ENCODE measurements at regions not wholly inside any gene's neighbourhood (a gene's known extent, or its start where the extent isn't known, plus 50 kb on each side); places are given as distances from the start of the nearest gene placed in this dataset.

DNA sequence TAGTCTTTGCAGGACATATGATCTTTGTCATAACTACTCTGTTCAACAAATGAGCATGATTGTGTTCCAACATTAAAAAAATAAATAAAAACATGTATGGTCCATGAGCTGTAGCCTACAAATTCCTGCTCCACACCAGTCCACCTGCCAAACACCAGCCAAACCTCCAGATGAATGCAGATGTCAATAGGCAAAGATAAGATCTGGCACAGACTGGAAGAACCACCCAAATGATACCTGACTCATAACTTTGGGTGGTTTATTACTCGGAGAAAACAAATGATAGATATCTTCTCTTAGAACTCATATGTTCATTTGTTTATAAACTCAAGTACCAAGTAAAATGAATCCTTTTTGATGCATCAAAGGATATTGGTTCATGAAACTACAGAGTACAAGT, 425.1 kb downstream of the GBA3 start:
- peaks cover 8% of the 10 kb centered on the region for H3K27me3 ChIP-seq (ENCODE audit: low read depth)
- intact Hi-C loops (cut with micrococcal nuclease): no loop called here

DNA sequence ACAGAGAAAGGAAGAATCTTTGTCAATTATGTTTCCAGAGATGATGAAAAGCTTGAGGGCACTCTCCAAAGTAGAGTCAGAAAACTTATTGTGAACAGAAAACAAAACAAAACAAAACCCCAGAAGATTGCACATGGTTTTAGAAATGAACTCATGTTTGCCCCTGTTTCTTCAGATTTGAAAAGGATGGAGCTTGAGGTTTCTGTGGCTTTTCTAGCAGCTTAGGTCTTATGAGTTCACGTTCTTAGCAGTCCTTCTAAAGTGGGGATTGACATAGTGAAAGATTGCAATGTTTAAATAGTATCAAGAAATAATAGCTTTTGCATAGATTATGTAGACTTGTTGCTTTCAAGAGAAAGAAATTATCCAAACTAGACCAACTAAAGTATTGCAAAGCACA, 421.8 kb downstream of the GBA3 start:
- Histone ChIP-seq H3K9me3 (replicated peaks) (no peaks in the 10 kb centered on the region), H3K4me1 (no peaks in the 10 kb centered on the region), H3K4me3 (no peak overlapping the region), H3K36me3 (no peaks in the 10 kb centered on the region), H3K27me3 (ENCODE audit: low read depth) (peaks cover 8% of the 10 kb centered on the region), H3K27ac (replicated peaks) (no peak overlapping the region)
- DNase-seq: no peak
- intact Hi-C loops (cut with micrococcal nuclease): no loop called here
- TF ChIP-seq, protein P1, sequence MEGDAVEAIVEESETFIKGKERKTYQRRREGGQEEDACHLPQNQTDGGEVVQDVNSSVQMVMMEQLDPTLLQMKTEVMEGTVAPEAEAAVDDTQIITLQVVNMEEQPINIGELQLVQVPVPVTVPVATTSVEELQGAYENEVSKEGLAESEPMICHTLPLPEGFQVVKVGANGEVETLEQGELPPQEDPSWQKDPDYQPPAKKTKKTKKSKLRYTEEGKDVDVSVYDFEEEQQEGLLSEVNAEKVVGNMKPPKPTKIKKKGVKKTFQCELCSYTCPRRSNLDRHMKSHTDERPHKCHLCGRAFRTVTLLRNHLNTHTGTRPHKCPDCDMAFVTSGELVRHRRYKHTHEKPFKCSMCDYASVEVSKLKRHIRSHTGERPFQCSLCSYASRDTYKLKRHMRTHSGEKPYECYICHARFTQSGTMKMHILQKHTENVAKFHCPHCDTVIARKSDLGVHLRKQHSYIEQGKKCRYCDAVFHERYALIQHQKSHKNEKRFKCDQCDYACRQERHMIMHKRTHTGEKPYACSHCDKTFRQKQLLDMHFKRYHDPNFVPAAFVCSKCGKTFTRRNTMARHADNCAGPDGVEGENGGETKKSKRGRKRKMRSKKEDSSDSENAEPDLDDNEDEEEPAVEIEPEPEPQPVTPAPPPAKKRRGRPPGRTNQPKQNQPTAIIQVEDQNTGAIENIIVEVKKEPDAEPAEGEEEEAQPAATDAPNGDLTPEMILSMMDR (IDR thresholded peaks at IDR 0.05; ENCODE audit: borderline replicate concordance): no peak

More for the DNA sequence above, 425.1 kb downstream of the GBA3 start:
- TF ChIP-seq, protein P1 (IDR thresholded peaks at IDR 0.05; ENCODE audit: borderline replicate concordance): no peak
- Histone ChIP-seq H3K4me3 (no peak overlapping the region), H3K4me1 (no peaks in the 10 kb centered on the region), H3K27ac (replicated peaks) (no peak overlapping the region), H3K9me3 (replicated peaks) (no peaks in the 10 kb centered on the region), H3K36me3 (no peaks in the 10 kb centered on the region)
- DNase-seq: no peak

DNA sequence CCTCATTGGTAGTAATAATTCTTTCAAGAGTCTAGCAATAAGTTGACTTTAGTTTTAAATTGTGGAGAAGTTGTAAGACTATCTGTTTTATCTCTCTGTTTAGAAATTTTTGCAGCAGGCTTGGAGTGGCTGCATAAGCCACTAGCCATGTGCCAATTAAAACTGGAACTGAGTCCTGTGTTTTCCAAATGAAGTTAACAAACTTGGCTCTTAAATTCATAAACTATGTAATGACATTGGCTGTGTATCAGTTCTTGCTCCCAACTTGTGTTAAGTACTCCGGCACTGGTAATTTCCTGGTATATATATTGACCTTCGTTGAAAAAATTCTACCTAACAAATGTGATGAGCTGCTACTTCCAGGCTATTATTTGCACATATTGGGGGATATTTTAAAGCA, 420.4 kb downstream of the GBA3 start:
- no peak for DNase-seq
- TF ChIP-seq, protein P1 (IDR thresholded peaks at IDR 0.05; ENCODE audit: borderline replicate concordance): no peak
- H3K27me3 ChIP-seq (ENCODE audit: low read depth): peaks cover 5% of the 10 kb centered on the region
- no peak overlapping the region for H3K4me3 ChIP-seq
- H3K9me3 ChIP-seq (replicated peaks): no peaks in the 10 kb centered on the region
- H3K27ac ChIP-seq (replicated peaks): no peak overlapping the region
- intact Hi-C loops (cut with micrococcal nuclease): no loop called here
- no peaks in the 10 kb centered on the region for H3K4me1 ChIP-seq
- no peaks in the 10 kb centered on the region for H3K36me3 ChIP-seq

DNA sequence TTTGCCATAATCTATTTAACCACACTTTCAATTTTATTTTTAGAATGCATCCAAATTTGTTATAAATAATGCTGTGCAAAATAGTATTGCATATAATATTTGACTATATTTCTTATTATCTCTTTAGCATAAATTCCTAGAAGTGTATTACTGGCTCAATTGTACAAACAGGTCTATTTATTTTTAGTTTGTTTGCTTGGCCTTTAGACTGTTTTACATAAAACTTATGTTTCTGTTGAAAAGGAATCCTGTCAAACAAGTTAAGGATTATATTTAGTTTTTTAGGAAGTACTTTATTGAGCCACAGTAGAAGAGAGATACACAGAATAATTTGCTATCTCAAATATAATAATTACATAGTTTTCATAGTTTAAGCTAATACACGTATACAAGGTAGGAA, 413.8 kb downstream of the GBA3 start:
- TF ChIP-seq, protein P1 (IDR thresholded peaks at IDR 0.05; ENCODE audit: borderline replicate concordance): no peak
- Histone ChIP-seq H3K27ac (replicated peaks) (no peak overlapping the region), H3K4me1 (no peaks in the 10 kb centered on the region), H3K4me3 (no peak overlapping the region), H3K27me3 (ENCODE audit: low read depth) (no peaks in the 10 kb centered on the region), H3K36me3 (no peaks in the 10 kb centered on the region), H3K9me3 (replicated peaks) (no peaks in the 10 kb centered on the region)
- intact Hi-C loops (cut with micrococcal nuclease): no loop called here
- DNase-seq: no peak

DNA sequence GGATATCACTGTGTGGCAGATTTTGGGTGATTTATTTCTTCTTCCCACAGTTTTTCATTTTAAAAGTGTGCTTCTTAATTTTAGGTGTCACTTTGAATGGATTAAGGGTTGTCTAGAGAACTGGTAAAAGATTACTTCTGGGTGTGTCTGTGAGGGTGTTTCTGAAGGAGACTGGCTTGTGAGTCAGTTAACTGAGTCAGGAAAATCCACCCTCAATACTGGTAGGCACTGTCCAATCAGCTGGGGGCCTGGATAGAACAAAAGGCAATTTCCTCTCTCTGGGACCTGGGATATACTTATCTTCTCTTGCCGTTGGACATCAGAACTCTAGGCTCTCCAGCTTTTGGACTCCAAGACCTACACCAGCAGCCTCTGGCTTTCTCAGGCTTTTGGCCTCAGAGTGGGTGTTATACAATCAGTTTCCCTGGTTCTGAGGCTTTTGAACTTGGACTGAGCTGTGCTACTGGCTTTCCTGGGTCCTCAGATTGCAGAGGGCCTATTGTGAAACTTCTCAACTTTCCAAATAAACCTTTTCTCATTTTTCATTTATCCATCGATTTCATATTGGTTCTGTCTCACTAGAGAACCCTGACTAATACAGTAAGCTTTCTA, 413.1 kb downstream of the GBA3 start:
- Histone ChIP-seq H3K4me3 (no peak overlapping the region), H3K27me3 (ENCODE audit: low read depth) (no peaks in the 10 kb centered on the region), H3K9me3 (replicated peaks) (no peaks in the 10 kb centered on the region), H3K27ac (replicated peaks) (no peak overlapping the region), H3K4me1 (no peaks in the 10 kb centered on the region), H3K36me3 (no peaks in the 10 kb centered on the region)
- DNase-seq: no peak
- intact Hi-C loops (cut with micrococcal nuclease): no loop called here
- TF ChIP-seq, protein P1 (IDR thresholded peaks at IDR 0.05; ENCODE audit: borderline replicate concordance): no peak
